HepG2 (cell line): ENCODE measurements at regions not wholly inside any gene's neighbourhood (a gene's known extent, or its start where the extent isn't known, plus 50 kb on each side); places are given as distances from the start of the nearest gene placed in this dataset.

Experiments
- DBP ChIP-seq: sonication (generic); formaldehyde crosslinking; IDR thresholded peaks from 2 replicates; pipeline ENCODE4 v1.4.0; 2020; ENCODE audit warnings: missing genetic modification reagents; ENCODE audit errors: not compliant biosample characterization
- ETS1 ChIP-seq: sonication (generic); formaldehyde crosslinking; IDR thresholded peaks from 2 replicates; pipeline ENCODE4 v1.4.0; 2020; ENCODE audit warnings: missing genetic modification reagents
- ETV6 ChIP-seq: sonication (generic); formaldehyde crosslinking; conservative IDR thresholded peaks from 2 replicates; pipeline ENCODE4 v1.4.0; 2020; ENCODE audit warnings: missing genetic modification reagents
- FOXP1 ChIP-seq, 2 experiments: fragments of 450-650 bp in 1 of 2; IDR thresholded peaks; 2 replicates each; pipeline ENCODE4 v1.6.1; 2017 to 2018; ENCODE audit warnings: antibody characterized with exemption in 1 of 2
- HMGA1 ChIP-seq: sonication (generic); formaldehyde crosslinking; conservative IDR thresholded peaks from 2 replicates; pipeline ENCODE4 v1.4.0; 2020; ENCODE audit warnings: missing genetic modification reagents
- HOXA9 ChIP-seq: sonication (generic); formaldehyde crosslinking; IDR thresholded peaks from 2 replicates; pipeline ENCODE4 v1.8.1; 2022; ENCODE audit warnings: missing genetic modification reagents, mild to moderate bottlenecking, moderate library complexity, borderline replicate concordance
- MIER3 ChIP-seq: IDR thresholded peaks from 2 replicates; pipeline ENCODE4 v1.6.1; 2016; ENCODE audit warnings: missing compliant biosample characterization, borderline replicate concordance
- RBM39 ChIP-seq: fragments of 200-400 bp; formaldehyde crosslinking; IDR thresholded peaks from one replicate; pipeline ENCODE4 v1.6.1; 2018; ENCODE audit warnings: antibody characterized with exemption, mild to moderate bottlenecking, low read depth, low read length; ENCODE audit not compliant: poor library complexity, severe bottlenecking
- RXRA ChIP-seq: sonication (generic); formaldehyde crosslinking; IDR thresholded peaks from 2 replicates; pipeline ENCODE4 v1.5.1; 2020; ENCODE audit warnings: missing genetic modification reagents
- TARDBP ChIP-seq: sonication (generic); formaldehyde crosslinking; IDR thresholded peaks from 2 replicates; pipeline ENCODE4 v1.8.0; 2022; ENCODE audit warnings: mild to moderate bottlenecking, missing genetic modification reagents
- ZBTB10 ChIP-seq: sonication (generic); formaldehyde crosslinking; IDR thresholded peaks from 2 replicates; pipeline ENCODE4 v1.4.0; 2020; ENCODE audit warnings: missing genetic modification reagents, borderline replicate concordance
- ZGPAT ChIP-seq: IDR thresholded peaks from 2 replicates; pipeline ENCODE4 v1.6.1; 2016; ENCODE audit warnings: mild to moderate bottlenecking
- ZNF251 ChIP-seq: sonication (generic); formaldehyde crosslinking; IDR thresholded peaks from 2 replicates; pipeline ENCODE4 v1.9.0; 2021; ENCODE audit warnings: mild to moderate bottlenecking, missing genetic modification reagents
- ZNF589 ChIP-seq: sonication (generic); formaldehyde crosslinking; conservative IDR thresholded peaks from 2 replicates; pipeline ENCODE4 v1.8.0; 2022; ENCODE audit warnings: mild to moderate bottlenecking, moderate library complexity, missing genetic modification reagents
- ZNF687 ChIP-seq: sonication (generic); formaldehyde crosslinking; IDR thresholded peaks from 2 replicates; pipeline ENCODE4 v1.5.1; 2020; ENCODE audit warnings: mild to moderate bottlenecking, missing genetic modification reagents, moderate library complexity
- ZNF766 ChIP-seq: sonication (generic); formaldehyde crosslinking; IDR thresholded peaks from 2 replicates; pipeline ENCODE4 v1.5.0; 2020; ENCODE audit warnings: missing genetic modification reagents, borderline replicate concordance
- ZNF780A ChIP-seq: sonication (generic); formaldehyde crosslinking; IDR thresholded peaks from 2 replicates; pipeline ENCODE4 v1.8.0; 2022; ENCODE audit warnings: mild to moderate bottlenecking, missing genetic modification reagents, moderate library complexity
- ZNF788 ChIP-seq: sonication (generic); formaldehyde crosslinking; IDR thresholded peaks from 2 replicates; pipeline ENCODE4 v1.5.0; 2020; ENCODE audit warnings: mild to moderate bottlenecking, missing genetic modification reagents, borderline replicate concordance

- TF ChIP-seq ZBTB10 (CRISPR knock-in tag) (no peak; the same call in 1 of the 2 replicates), ZGPAT (CRISPR knock-in tag) (peak; percentile 86), MIER3 (peak; percentile 95; the same call in 1 of the 2 replicates), RXRA (CRISPR knock-in tag) (peak; percentile 32; the same call in 1 of the 2 replicates), HOXA9 (no peak), TARDBP (CRISPR knock-in tag) (peak; percentile 75; the same call in 1 of the 2 replicates), ZNF780A (no peak), ETS1 (CRISPR knock-in tag) (no peak), FOXP1 (IDR thresholded peaks at IDR 0.05) (peak; percentile 99), FOXP1 (CRISPR knock-in tag; IDR thresholded peaks at IDR 0.05) (peak; percentile 99), RBM39 (no peak), HMGA1 (CRISPR knock-in tag) (no peak), ZNF766 (CRISPR knock-in tag) (peak; percentile 78; the same call in 1 of the 2 replicates), ZNF687 (no peak), ZNF788 (peak; percentile 53; the same call in 1 of the 2 replicates), ZNF589 (CRISPR knock-in tag) (peak; percentile 73; the same call in 1 of the 2 replicates), ETV6 (CRISPR knock-in tag) (no peak), DBP (CRISPR knock-in tag) (no peak), ZNF251 (no peak)
Measured at GRCh38 chr2:175606010-175606841, 395.8 kb downstream of the LNPK start (continued).
